Erythroblast (primary cell): ENCODE measurements at regions not wholly inside any gene's neighbourhood (a gene's known extent, or its start where the extent isn't known, plus 50 kb on each side); places are given as distances from the start of the nearest gene placed in this dataset.

Source experiments
- DNase-seq, 2 experiments: peaks; one replicate each; lab custom pipeline; 2025; lab: John Stamatoyannopoulos, UW
- GATA1 ChIP-seq: IDR thresholded peaks from 2 replicates; pipeline ENCODE4 v1.6.1; 2011; ENCODE audit warnings: low read depth, mild to moderate bottlenecking, control low read depth, low read length, moderate library complexity
- POLR2A ChIP-seq: IDR thresholded peaks from 2 replicates; pipeline ENCODE4 v1.6.1; 2011; ENCODE audit warnings: mild to moderate bottlenecking, low read length

GRCh38 chr5:102690910-102691309 lies 64.2 kb upstream of the PAM start:
- no peak for DNase-seq
- no peak for TF ChIP-seq GATA1
- TF ChIP-seq POLR2A: no peak

GRCh38 chr5:102691434-102691833 lies 63.7 kb upstream of the PAM start:
- no peak for DNase-seq
- no peak for TF ChIP-seq GATA1
- TF ChIP-seq POLR2A: no peak

GRCh38 chr5:102700120-102700831 lies 54.8 kb upstream of the PAM start:
- no peak for TF ChIP-seq GATA1
- no peak for TF ChIP-seq POLR2A
- no peak for DNase-seq

GRCh38 chr5:102700916-102701315 lies 54.2 kb upstream of the PAM start:
- TF ChIP-seq GATA1 (no peak), POLR2A (no peak)
- no peak for DNase-seq

- TF ChIP-seq GATA1 (no peak), POLR2A (no peak)
These were observed 53.4 kb upstream of the PAM start for GRCh38 chr5:102701748-102702147.

More at GRCh38 chr5:102701748-102702147, 53.4 kb upstream of the PAM start:
- DNase-seq: no peak
